Loucy (cell line): ENCODE measurements at regions not wholly inside any gene's neighbourhood (a gene's known extent, or its start where the extent isn't known, plus 50 kb on each side); places are given as distances from the start of the nearest gene placed in this dataset.

Experiments
- H2AFZ ChIP-seq: fragments of 200-600 bp; sonication (generic); 2 replicates; pipeline ENCODE4 v1.6.0; 2016; ENCODE audit warnings: antibody characterized with exemption, mild to moderate bottlenecking, low read length, moderate library complexity
- H3F3A ChIP-seq: fragments of 200-600 bp; 2 replicates; pipeline ENCODE4 v1.6.0; 2016; ENCODE audit warnings: antibody characterized with exemption, low read depth, mild to moderate bottlenecking
- H3K27me3 ChIP-seq: fragments of 200-600 bp; sonication (generic); 2 replicates; pipeline ENCODE4 v1.6.1; 2014; ENCODE audit warnings: low read length, mild to moderate bottlenecking; ENCODE audit not compliant: insufficient read depth, poor library complexity, severe bottlenecking
- H3K36me3 ChIP-seq: fragments of 200-600 bp; sonication (generic); 2 replicates; pipeline ENCODE4 v1.6.1; 2016; ENCODE audit warnings: low read length; ENCODE audit not compliant: insufficient read depth
- H3K4me1 ChIP-seq: fragments of 200-600 bp; sonication (generic); 2 replicates; pipeline ENCODE4 v1.5.1; 2014; ENCODE audit warnings: low read length, mild to moderate bottlenecking; ENCODE audit not compliant: insufficient read depth, poor library complexity, severe bottlenecking
- H3K4me2 ChIP-seq: fragments of 200-600 bp; sonication (generic); 2 replicates; pipeline ENCODE4 v1.6.0; 2014; ENCODE audit warnings: antibody characterized with exemption, low read length, low read depth, mild to moderate bottlenecking; ENCODE audit not compliant: poor library complexity, severe bottlenecking
- H3K4me3 ChIP-seq: fragments of 200-600 bp; sonication (generic); 2 replicates; pipeline ENCODE4 v1.5.1; 2014; ENCODE audit warnings: low read length, mild to moderate bottlenecking, mixed read lengths; ENCODE audit not compliant: poor library complexity, severe bottlenecking
- H3K79me2 ChIP-seq: fragments of 200-600 bp; sonication (generic); 2 replicates; pipeline ENCODE4 v1.6.1; 2014; ENCODE audit warnings: low read length; ENCODE audit not compliant: insufficient read depth
- H3K9ac ChIP-seq: fragments of 200-600 bp; sonication (generic); 2 replicates; pipeline ENCODE4 v1.6.0; 2014; ENCODE audit warnings: mild to moderate bottlenecking, low read depth, low read length, moderate library complexity; ENCODE audit not compliant: poor library complexity, severe bottlenecking
- H3K9me2 ChIP-seq: fragments of 200-600 bp; sonication (generic); replicated peaks from 2 replicates; pipeline ENCODE4 v1.6.1; 2016; ENCODE audit warnings: low read depth, low read length, mixed read lengths
- H3K9me3 ChIP-seq: fragments of 200-600 bp; sonication (generic); 2 replicates; pipeline ENCODE4 v1.6.1; 2014; ENCODE audit warnings: mild to moderate bottlenecking, antibody characterized with exemption, low read length, low read depth; ENCODE audit not compliant: insufficient read depth
- H4K20me1 ChIP-seq: fragments of 200-600 bp; sonication (generic); 2 replicates; pipeline ENCODE4 v1.6.0; 2014; ENCODE audit warnings: antibody characterized with exemption, low read length, mild to moderate bottlenecking; ENCODE audit not compliant: insufficient read depth, poor library complexity, severe bottlenecking
- CTCF ChIP-seq: fragments of 200-600 bp; sonication (generic); conservative IDR thresholded peaks from 2 replicates; pipeline ENCODE4 v1.5.1; 2014; ENCODE audit warnings: mild to moderate bottlenecking, antibody characterized with exemption, low read length
- EZH2phosphoT487 ChIP-seq: fragments of 200-600 bp; IDR thresholded peaks from 2 replicates; pipeline ENCODE4 v1.6.1; 2018; ENCODE audit warnings: antibody characterized with exemption, mild to moderate bottlenecking, moderate library complexity, borderline replicate concordance

- no peaks in the 10 kb centered on the region for H3K36me3 ChIP-seq
- H3K4me3 ChIP-seq = no peak overlapping the region
- no peak overlapping the region for H2AFZ ChIP-seq
- H3K79me2 ChIP-seq = no peaks in the 10 kb centered on the region
- H3K27me3 ChIP-seq = no peaks in the 10 kb centered on the region
- TF ChIP-seq EZH2phosphoT487 = no peak
- no peak for TF ChIP-seq CTCF
- no peaks in the 10 kb centered on the region for H3K4me1 ChIP-seq
- no peaks in the 10 kb centered on the region for H3K9me3 ChIP-seq
- H3F3A ChIP-seq = no peaks in the 10 kb centered on the region
- no peaks in the 10 kb centered on the region for H3K9me2 ChIP-seq
- H4K20me1 ChIP-seq = no peaks in the 10 kb centered on the region
- H3K9ac ChIP-seq = no peak overlapping the region
- no peak overlapping the region for H3K4me2 ChIP-seq
These were observed 158.2 kb downstream of the BUD13 start for GRCh38 chr11:116614306-116615210.

GRCh38 chr11:116613206-116613875 lies 159.4 kb downstream of the BUD13 start:
- no peaks in the 10 kb centered on the region for H3K79me2 ChIP-seq
- no peak overlapping the region for H2AFZ ChIP-seq
- no peaks in the 10 kb centered on the region for H3K4me1 ChIP-seq
- TF ChIP-seq EZH2phosphoT487 (no peak), CTCF (no peak)
- H3K36me3 ChIP-seq = no peaks in the 10 kb centered on the region
- no peaks in the 10 kb centered on the region for H3K9me3 ChIP-seq
- no peak overlapping the region for H3K4me3 ChIP-seq
- no peaks in the 10 kb centered on the region for H3K9me2 ChIP-seq
- no peaks in the 10 kb centered on the region for H3K27me3 ChIP-seq
- no peaks in the 10 kb centered on the region for H4K20me1 ChIP-seq
- H3K4me2 ChIP-seq = no peak overlapping the region
- H3K9ac ChIP-seq = no peak overlapping the region
- H3F3A ChIP-seq = no peaks in the 10 kb centered on the region

- H3K9me3 ChIP-seq = no peaks in the 10 kb centered on the region
- no peak overlapping the region for H3K9ac ChIP-seq
- H3K27me3 ChIP-seq = no peaks in the 10 kb centered on the region
- no peaks in the 10 kb centered on the region for H3K4me1 ChIP-seq
- no peaks in the 10 kb centered on the region for H3K9me2 ChIP-seq
- no peaks in the 10 kb centered on the region for H3K79me2 ChIP-seq
- H3K36me3 ChIP-seq = no peaks in the 10 kb centered on the region
- no peak overlapping the region for H3K4me2 ChIP-seq
- no peaks in the 10 kb centered on the region for H4K20me1 ChIP-seq
- TF ChIP-seq EZH2phosphoT487 = no peak
- TF ChIP-seq CTCF = no peak
- H2AFZ ChIP-seq = no peak overlapping the region
- no peak overlapping the region for H3K4me3 ChIP-seq
- no peaks in the 10 kb centered on the region for H3F3A ChIP-seq
These were observed 160.7 kb downstream of the BUD13 start for GRCh38 chr11:116611998-116612620.
